MM.1S (cell line): ENCODE measurements at regions not wholly inside any gene's neighbourhood (a gene's known extent, or its start where the extent isn't known, plus 50 kb on each side); places are given as distances from the start of the nearest gene placed in this dataset.

Experiments
- DNase-seq: peaks from one replicate; pipeline ENCODE4 v3.0.0-alpha.2; 2015
- H2AFZ ChIP-seq: fragments of 300-600 bp; sonication (generic); 2 replicates; pipeline ENCODE4 v1.6.0; 2016; ENCODE audit warnings: antibody characterized with exemption, low read length
- H3F3A ChIP-seq: fragments of 300-600 bp; sonication (generic); 2 replicates; pipeline ENCODE4 v1.6.1; 2016; ENCODE audit warnings: mild to moderate bottlenecking, antibody characterized with exemption, low read length, moderate library complexity, mixed read lengths; ENCODE audit not compliant: insufficient read depth
- H3K27ac ChIP-seq: fragments of 300-600 bp; sonication (generic); 2 replicates; pipeline ENCODE4 v1.5.1; 2016; ENCODE audit warnings: mild to moderate bottlenecking, low read length
- H3K27me3 ChIP-seq: fragments of 300-600 bp; sonication (generic); replicated peaks from 2 replicates; pipeline ENCODE4 v1.6.0; 2016; ENCODE audit warnings: low read length; ENCODE audit not compliant: insufficient read depth
- H3K36me3 ChIP-seq: fragments of 300-600 bp; sonication (generic); replicated peaks from 2 replicates; pipeline ENCODE4 v1.6.1; 2016; ENCODE audit warnings: mild to moderate bottlenecking, low read length, mixed read lengths; ENCODE audit not compliant: insufficient read depth
- H3K4me1 ChIP-seq: fragments of 300-600 bp; sonication (generic); 2 replicates; pipeline ENCODE4 v1.6.1; 2016; ENCODE audit warnings: low read length, mixed read lengths
- H3K4me2 ChIP-seq: fragments of 300-600 bp; sonication (generic); 2 replicates; pipeline ENCODE4 v1.6.0; 2016; ENCODE audit warnings: low read depth, low read length
- H3K4me3 ChIP-seq: fragments of 300-600 bp; sonication (generic); 2 replicates; pipeline ENCODE4 v1.5.1; 2016; ENCODE audit warnings: low read length, mixed read lengths
- H3K79me2 ChIP-seq: fragments of 300-600 bp; sonication (generic); 2 replicates; pipeline ENCODE4 v1.6.1; 2016; ENCODE audit warnings: mixed run types, low read length, mixed read lengths
- H3K9ac ChIP-seq: fragments of 300-600 bp; sonication (generic); 2 replicates; pipeline ENCODE4 v1.6.1; 2016; ENCODE audit warnings: low read length, mixed read lengths
- H3K9me2 ChIP-seq: fragments of 300-600 bp; sonication (generic); replicated peaks from 2 replicates; pipeline ENCODE4 v1.6.1; 2016; ENCODE audit warnings: mild to moderate bottlenecking, low read length, mixed read lengths; ENCODE audit not compliant: insufficient read depth
- H3K9me3 ChIP-seq: fragments of 300-600 bp; sonication (generic); replicated peaks from 2 replicates; pipeline ENCODE4 v1.6.1; 2016; ENCODE audit warnings: mild to moderate bottlenecking, low read length, mixed read lengths; ENCODE audit not compliant: insufficient read depth
- H4K20me1 ChIP-seq: fragments of 300-600 bp; sonication (generic); 2 replicates; pipeline ENCODE4 v1.6.1; 2016; ENCODE audit warnings: mild to moderate bottlenecking, low read length, moderate library complexity, mixed read lengths; ENCODE audit not compliant: insufficient read depth
- EZH2 ChIP-seq: fragments of 300-600 bp; sonication (generic); optimal IDR thresholded peaks from 2 replicates; pipeline ENCODE3; 2017; ENCODE audit warnings: low read depth, mild to moderate bottlenecking, antibody characterized with exemption, low read length, mixed read lengths
- EZH2phosphoT487 ChIP-seq: fragments of 300-600 bp; sonication (generic); IDR thresholded peaks from 2 replicates; pipeline ENCODE4 v1.6.1; 2018; ENCODE audit warnings: antibody characterized with exemption, low read length
- TF ChIP-seq, protein P1 (sequence below): fragments of 300-600 bp; sonication (generic); IDR thresholded peaks from 2 replicates; pipeline ENCODE4 v1.5.1; 2016; ENCODE audit warnings: antibody characterized with exemption, low read length, mixed read lengths

DNA sequence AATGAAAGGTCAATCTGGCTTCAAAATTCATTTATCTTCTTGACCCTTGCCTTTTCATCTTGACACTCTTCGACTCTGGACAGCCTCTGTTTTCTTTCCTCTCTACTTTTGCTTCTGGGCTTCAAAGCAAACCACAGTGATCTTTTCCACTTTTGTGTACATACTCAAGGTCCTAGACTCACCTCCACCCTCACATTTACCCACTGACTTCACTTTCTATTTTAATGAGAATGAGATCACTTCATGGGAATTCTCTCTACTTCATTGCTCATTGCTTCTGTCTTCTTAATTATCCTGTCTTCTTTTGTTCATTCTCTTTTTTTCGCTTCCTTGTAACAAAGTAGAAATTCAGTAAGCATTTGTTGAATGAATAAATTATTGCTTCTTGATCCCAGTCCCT, 330.1 kb upstream of the HAND2 start:
- no peaks in the 10 kb centered on the region for H3K79me2 ChIP-seq
- no peak overlapping the region for H3K27ac ChIP-seq
- H4K20me1 ChIP-seq, result no peaks in the 10 kb centered on the region
- no peaks in the 10 kb centered on the region for H3K9me2 ChIP-seq
- H2AFZ ChIP-seq, result no peak overlapping the region
- no peaks in the 10 kb centered on the region for H3F3A ChIP-seq
- no peaks in the 10 kb centered on the region for H3K36me3 ChIP-seq
- DNase-seq, result no peak
- H3K27me3 ChIP-seq, result no peaks in the 10 kb centered on the region
- H3K9me3 ChIP-seq, result no peaks in the 10 kb centered on the region; the same call in 1 of the 2 replicates
- TF ChIP-seq EZH2phosphoT487 (no peak), EZH2 (no peak)
- no peak overlapping the region for H3K4me2 ChIP-seq
- no peak overlapping the region for H3K9ac ChIP-seq
- H3K4me1 ChIP-seq, result no peaks in the 10 kb centered on the region
- H3K4me3 ChIP-seq, result no peak overlapping the region

DNA sequence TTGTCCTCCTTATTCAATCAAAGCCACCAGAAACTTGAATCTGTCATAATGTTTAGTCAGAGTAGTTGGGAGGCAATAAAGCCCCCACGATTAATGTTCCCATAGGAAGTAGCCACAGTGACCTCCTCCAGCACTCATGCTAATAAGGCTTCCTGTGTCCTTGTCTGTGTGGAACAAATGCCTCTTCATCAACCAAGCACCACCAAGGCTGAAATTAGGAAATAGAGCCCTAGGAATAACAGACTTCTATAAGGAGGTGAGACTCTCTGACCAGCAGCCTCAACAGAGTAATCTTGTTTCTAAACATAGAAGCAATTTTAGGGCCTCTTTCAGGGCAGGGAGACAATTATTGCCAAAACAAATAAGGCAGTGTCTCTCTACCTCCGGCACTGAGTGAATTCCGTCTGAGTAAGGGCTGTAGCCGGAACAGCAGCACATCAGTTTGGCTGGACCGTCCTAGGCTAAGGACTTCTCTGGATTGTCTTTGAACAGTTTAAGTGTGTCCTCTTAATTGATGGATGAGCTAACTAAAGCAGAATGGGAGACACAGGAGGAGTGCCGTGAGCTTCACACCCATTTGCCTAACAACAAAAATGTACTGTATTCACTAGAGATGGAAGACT, 329.2 kb upstream of the HAND2 start:
- H3K27me3 ChIP-seq, result no peaks in the 10 kb centered on the region
- no peak overlapping the region for H3K4me3 ChIP-seq
- H3K9me3 ChIP-seq, result no peaks in the 10 kb centered on the region; the same call in 1 of the 2 replicates
- H3K4me1 ChIP-seq, result no peaks in the 10 kb centered on the region
- no peak overlapping the region for H2AFZ ChIP-seq
- no peaks in the 10 kb centered on the region for H3K9me2 ChIP-seq
- H3K9ac ChIP-seq, result no peak overlapping the region
- no peaks in the 10 kb centered on the region for H3K36me3 ChIP-seq
- H3K27ac ChIP-seq, result no peak overlapping the region
- no peaks in the 10 kb centered on the region for H3K79me2 ChIP-seq
- TF ChIP-seq EZH2phosphoT487 (no peak), EZH2 (no peak)
- TF ChIP-seq, protein P1, sequence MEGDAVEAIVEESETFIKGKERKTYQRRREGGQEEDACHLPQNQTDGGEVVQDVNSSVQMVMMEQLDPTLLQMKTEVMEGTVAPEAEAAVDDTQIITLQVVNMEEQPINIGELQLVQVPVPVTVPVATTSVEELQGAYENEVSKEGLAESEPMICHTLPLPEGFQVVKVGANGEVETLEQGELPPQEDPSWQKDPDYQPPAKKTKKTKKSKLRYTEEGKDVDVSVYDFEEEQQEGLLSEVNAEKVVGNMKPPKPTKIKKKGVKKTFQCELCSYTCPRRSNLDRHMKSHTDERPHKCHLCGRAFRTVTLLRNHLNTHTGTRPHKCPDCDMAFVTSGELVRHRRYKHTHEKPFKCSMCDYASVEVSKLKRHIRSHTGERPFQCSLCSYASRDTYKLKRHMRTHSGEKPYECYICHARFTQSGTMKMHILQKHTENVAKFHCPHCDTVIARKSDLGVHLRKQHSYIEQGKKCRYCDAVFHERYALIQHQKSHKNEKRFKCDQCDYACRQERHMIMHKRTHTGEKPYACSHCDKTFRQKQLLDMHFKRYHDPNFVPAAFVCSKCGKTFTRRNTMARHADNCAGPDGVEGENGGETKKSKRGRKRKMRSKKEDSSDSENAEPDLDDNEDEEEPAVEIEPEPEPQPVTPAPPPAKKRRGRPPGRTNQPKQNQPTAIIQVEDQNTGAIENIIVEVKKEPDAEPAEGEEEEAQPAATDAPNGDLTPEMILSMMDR, result no peak
- H4K20me1 ChIP-seq, result no peaks in the 10 kb centered on the region
- H3K4me2 ChIP-seq, result no peak overlapping the region
- DNase-seq, result no peak
- no peaks in the 10 kb centered on the region for H3F3A ChIP-seq

DNA sequence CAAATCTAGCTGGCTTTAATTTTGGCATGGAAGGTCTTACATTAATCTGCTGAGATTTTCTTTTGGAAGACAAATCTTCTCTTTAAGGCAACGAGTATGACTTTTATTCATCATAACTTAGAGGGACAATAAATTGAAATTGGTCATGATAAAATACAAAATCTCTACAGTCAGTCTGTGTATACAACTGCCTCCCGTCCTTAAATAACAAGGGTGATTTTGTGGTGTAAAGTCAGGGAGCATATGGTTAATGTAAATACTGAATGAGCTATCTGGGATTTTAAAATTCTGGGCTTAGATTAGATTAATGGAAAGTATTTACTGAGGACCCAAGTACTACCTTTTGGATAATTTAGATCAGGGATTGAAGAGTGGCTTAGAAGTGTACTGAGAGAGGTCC, 328.4 kb upstream of the HAND2 start:
- Histone ChIP-seq H3K9me3 (no peaks in the 10 kb centered on the region; the same call in 1 of the 2 replicates), H3K9ac (no peak overlapping the region), H2AFZ (no peak overlapping the region), H4K20me1 (no peaks in the 10 kb centered on the region), H3K4me1 (no peaks in the 10 kb centered on the region), H3K79me2 (no peaks in the 10 kb centered on the region), H3K27me3 (no peaks in the 10 kb centered on the region), H3K4me3 (no peak overlapping the region), H3K9me2 (no peaks in the 10 kb centered on the region), H3K27ac (no peak overlapping the region), H3K4me2 (no peak overlapping the region), H3F3A (no peaks in the 10 kb centered on the region), H3K36me3 (no peaks in the 10 kb centered on the region)
- no peak for TF ChIP-seq EZH2phosphoT487
- TF ChIP-seq, protein P1, result no peak
- TF ChIP-seq EZH2, result no peak
- DNase-seq, result no peak

DNA sequence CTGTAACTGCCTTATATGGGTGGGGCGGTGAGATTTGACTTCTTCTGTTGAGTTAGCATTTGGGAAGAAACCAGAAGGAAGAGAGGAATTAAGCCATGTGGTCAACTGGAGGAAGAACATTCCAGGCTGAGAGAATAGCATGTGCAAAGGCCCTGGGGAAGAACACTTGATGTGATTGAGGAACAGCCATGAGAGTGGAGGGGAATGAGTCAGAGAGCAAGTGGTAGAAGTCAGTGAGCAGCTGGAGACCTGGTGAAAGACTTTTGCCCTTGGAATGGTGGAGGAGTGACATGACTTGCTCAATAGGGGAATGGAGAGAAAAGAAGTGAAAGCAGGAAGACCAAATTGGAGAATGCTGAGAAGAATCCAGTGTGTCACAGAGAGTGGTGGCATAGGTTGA, 327.8 kb upstream of the HAND2 start:
- Histone ChIP-seq H3K9me2 (no peaks in the 10 kb centered on the region), H3K27ac (no peak overlapping the region), H3F3A (no peaks in the 10 kb centered on the region), H3K4me2 (no peak overlapping the region), H3K9ac (no peak overlapping the region), H4K20me1 (no peaks in the 10 kb centered on the region), H3K4me3 (no peak overlapping the region), H3K27me3 (no peaks in the 10 kb centered on the region), H3K9me3 (no peaks in the 10 kb centered on the region; the same call in 1 of the 2 replicates), H3K79me2 (no peaks in the 10 kb centered on the region), H3K4me1 (no peaks in the 10 kb centered on the region), H3K36me3 (no peaks in the 10 kb centered on the region), H2AFZ (no peak overlapping the region)
- DNase-seq, result no peak
- TF ChIP-seq, protein P1, result no peak
- no peak for TF ChIP-seq EZH2phosphoT487
- TF ChIP-seq EZH2, result no peak
